NCI-H1105 (cell line): ENCODE measurements at regions not wholly inside any gene's neighbourhood (a gene's known extent, or its start where the extent isn't known, plus 50 kb on each side); places are given as distances from the start of the nearest gene placed in this dataset.

ENCODE experiments used
- DNase-seq: peaks from one replicate; lab custom pipeline; 2025; lab: John Stamatoyannopoulos, UW

DNA sequence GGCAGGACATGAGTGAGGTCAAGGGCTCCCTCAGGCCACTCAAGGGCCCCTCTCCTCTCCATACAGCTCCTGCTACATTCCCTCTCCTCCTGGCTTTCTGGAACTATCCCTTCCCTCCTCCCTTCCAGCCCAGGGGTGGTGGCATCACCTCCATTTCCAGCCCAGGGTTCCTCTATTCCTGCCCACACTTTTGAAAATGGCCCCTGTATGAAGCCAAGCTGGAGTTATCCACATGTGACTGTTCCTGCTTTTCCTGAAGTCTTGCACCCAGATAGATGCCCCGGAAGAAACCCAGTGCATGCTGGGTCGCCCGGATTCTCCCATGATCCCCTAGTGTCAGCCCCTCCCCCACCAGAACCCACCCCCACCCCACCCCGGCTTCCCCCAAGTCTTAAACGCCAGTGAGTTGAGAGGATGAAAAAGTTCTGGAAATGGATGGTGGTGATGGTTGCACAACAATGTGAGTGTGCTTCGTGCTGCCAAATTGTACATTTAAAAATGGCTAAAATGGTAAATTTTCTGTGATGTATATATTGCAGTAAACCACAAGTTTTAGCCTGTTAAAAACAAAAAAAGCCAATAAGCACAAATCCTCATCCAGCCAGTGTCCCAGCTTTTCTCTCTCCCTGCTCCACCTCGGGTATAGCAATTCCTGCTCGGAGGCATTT, 136.9 kb downstream of the SCARB1 start:
- DNase-seq = no peak

DNA sequence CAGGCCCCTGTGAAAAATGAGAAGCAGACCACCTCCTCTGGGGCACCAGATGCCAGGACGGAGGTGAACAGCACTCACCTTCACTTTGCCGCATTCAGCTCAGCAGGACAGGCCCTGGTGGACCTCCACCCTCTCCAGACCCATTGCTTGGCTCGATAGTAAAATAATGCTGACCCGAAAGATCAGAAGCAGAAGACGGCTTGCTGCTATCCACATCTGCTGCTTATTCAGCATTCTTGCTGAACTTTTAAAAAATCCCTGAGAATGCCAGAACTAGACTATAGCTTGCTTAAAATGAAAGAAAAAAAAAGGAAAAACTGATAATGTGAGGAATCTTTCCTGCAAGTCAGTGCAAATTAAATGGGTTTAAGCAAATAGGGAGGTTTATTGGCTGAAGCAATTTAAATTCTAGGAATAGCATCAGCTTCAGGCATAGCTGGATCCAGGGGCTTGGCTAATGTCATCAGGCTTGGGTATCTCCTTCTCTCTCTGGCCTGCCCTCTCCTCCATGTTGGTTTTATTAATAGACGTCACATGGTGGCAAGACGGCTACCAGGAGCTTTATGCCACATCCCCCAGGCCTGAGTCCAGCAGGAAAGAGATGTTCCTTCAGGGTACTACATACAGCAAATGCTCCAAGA, 137.9 kb downstream of the SCARB1 start:
- DNase-seq = no peak

DNA sequence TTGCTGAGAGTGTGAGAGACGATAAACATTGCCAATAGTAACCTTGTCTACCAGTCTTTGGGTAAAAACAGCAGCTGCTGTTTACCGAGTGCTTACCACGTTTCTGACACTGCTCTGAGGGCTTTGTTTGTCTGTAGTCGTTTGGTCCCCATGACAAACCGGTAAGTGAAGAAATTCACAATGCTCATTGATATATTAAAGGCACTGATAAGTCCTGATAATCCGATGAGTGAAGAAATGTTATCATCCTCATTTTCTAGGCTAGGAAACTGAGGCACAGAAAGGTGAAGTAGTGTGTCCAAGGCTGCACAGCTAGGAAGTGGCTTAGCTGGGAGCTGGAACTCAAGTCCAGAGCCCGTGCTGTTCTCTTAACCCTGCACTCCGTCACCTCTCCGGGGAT, 138.6 kb downstream of the SCARB1 start:
- no peak for DNase-seq

DNA sequence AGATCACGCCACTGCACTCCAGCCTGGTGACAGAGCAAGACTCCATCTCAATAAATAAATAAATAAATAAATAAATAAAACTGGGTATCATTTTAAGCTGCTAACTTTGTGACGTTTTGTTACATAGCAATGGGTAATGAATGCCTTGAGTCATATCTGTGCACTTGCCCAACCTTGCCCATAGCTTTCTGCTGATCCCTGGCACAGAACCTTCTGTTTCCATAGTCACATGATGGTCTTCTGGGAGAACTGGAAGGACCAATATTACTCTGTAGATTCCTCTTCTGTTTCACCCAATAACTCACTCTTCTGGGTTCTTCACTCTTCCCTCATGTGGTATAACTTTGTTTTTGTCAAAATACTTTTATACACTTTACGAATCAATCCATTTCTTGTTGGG, 140.8 kb downstream of the SCARB1 start:
- no peak for DNase-seq

DNA sequence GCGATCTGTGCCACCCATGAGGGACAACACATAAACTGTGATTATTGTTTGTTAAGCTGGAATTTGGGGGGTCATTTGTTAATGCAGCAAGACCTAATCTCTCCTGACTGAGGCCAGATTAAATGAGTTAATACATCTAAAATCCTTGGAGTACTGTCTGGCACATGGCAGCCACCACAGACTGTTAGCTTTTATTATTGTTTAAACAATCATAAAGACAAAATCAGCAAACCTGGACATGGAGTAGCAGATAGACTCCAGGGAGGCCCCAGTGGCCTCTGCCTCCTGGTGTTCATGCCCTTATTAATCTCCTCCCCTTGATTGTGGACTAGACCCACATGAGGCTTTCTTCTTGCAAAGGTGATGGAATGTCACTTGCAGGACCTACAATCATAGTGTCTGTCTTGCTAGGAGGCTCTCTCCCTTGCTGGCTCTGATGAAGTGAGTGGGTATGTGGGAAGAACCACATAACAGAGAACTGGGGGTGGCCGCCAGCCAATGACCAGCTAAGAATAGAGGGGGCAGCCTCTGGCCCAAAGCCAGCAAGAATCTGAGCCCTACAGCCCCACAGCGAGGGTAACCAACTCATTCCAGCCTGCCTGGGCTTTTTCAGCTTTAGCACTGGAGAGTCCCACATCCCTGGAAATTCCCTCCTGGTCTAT, 142.0 kb downstream of the SCARB1 start:
- DNase-seq = no peak

DNA sequence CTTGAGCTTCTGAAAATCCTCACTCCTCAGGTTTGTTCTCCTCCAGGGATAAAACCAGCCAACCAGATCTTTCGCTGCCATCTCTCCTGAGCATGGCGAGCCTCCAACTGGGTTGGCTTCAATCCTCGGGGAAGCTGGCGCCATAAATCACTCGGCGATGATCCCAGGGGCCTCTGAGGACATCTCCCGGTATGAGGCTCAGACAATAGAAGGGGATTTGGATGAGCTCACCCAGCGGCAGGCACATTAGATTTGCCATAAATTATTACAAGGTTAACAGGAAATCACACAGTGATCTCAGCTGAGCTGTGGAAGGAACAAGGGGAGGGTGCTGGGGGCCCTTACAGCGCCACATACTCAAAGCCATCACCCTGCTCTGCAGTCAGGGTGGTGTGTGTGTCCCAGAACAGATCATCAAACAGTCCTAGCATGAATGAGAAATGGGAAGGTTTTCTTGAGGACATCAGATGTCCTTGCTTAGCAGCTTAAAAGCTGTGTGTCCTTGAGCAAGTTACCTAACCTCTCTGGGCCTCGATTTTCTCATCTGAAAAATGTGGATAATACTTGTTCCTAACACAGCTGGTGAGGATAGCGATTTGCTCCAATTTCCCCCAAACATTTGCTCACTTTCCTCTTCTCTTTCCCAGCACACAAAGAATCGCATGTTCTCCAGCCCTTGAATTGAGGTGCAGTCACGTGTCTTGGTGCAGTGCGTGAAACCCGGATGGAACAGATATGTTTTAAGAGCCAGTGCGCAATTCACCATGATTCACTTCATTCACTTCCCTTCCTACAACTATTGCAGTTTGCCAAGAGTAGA, 142.8 kb downstream of the SCARB1 start:
- peak; percentile 91 for DNase-seq

DNA sequence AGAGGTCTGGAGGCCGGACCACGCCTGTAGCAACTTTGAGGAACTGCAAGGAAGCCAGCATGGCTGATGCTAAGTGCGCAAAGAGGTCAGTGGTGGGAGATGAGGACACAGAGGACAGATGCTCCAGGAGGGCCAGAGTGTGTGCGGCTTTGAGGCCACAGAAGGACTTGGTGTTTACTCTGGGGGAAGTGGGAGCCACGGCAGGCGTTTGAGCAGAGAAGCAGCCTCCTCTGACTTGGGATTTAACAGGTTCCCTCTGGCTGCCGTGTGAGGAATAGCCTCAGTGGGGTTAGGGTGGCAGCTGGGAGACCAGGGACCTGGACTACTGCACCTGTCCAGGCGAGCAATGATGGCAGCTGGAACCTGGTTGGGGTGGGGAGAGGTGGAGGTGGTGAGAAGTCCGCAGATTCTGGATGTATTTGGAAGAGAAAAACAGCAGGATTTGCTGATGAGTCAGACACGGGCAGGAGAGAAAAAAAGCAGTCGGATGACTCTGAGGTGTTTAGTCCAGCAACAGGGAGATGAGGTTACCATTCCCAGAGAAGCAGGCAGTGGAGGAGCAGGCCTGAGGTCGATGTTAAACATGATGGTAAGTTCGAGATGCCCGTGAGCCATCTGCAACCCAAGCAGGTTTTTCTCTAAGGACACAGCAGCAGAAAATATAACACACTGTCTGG, 143.5 kb downstream of the SCARB1 start:
- peak; percentile 55 for DNase-seq

DNA sequence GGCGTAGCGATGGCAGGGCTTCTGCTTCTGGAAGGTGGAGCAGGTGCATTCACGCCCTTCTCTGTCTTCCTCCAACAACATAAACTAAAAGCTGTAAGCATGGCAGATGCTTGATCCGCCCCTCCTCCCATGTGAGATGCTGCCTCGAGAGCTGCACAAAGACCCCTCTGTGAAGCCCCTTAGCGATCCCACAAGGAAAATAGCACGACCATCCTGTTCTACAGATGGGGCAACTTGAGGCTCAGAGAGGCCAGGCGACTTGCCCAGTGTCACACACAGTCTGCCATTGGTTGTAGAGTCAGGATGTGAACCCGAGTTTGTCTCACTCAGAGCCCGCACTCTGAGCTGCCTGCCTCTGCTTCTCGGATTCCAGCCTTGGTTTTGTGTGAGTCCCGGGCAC, 144.4 kb downstream of the SCARB1 start:
- no peak for DNase-seq

DNA sequence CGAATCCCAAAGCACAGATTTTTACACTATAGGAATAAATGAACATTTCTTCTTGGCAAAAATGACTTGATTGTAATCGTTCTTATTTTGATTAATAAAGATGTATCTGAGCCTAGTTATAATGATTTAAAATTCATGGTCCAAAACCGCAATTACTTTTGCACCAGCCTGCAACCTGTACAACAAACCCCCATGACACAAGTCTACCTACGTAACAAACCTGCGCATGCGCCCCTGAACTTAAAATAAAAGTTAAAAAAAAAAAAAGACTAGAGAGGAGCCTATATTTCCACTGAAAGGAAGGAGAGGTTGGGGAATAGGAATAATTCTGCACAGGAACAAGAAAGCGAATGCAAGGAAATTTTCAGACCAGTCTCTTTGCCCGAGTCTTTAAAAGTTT, 145.2 kb downstream of the SCARB1 start:
- DNase-seq = no peak

DNA sequence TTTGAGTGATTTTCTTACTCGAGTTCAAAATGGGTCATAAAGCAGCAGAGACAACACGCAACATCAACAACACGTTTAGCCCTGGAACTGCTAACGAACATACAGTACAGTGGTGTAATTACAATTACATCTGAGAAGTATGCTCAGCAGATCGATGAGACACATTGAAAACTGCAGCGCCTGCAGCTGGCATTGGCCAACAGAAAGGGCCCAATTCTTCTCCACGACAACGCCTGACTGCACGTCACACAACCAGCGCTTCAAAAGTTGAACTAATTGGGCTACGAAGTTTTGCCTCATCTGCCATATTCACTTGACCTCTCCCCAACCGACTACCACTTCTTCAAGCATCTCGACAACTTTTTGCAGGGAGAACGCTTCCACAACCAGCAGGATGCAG, 145.6 kb downstream of the SCARB1 start:
- DNase-seq = no peak

DNA sequence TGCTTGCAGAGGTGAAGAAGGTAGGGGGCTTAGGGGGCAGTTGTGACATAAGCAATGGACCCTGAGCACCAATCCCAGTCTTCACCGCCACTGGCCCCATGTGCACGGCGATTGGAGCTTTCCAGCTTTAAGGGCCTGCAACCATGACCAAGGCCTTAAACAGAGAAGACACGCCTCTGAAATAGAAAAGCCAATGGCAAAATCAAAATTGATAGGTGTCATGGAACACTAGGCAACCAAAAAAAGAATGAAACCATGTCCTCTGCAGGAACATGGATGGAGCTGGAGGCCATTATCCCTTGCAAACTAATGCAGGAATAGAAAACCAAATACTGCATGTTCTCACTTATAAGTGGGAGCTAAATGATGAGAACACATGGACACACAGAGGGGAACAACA, 146.3 kb downstream of the SCARB1 start:
- DNase-seq = no peak

DNA sequence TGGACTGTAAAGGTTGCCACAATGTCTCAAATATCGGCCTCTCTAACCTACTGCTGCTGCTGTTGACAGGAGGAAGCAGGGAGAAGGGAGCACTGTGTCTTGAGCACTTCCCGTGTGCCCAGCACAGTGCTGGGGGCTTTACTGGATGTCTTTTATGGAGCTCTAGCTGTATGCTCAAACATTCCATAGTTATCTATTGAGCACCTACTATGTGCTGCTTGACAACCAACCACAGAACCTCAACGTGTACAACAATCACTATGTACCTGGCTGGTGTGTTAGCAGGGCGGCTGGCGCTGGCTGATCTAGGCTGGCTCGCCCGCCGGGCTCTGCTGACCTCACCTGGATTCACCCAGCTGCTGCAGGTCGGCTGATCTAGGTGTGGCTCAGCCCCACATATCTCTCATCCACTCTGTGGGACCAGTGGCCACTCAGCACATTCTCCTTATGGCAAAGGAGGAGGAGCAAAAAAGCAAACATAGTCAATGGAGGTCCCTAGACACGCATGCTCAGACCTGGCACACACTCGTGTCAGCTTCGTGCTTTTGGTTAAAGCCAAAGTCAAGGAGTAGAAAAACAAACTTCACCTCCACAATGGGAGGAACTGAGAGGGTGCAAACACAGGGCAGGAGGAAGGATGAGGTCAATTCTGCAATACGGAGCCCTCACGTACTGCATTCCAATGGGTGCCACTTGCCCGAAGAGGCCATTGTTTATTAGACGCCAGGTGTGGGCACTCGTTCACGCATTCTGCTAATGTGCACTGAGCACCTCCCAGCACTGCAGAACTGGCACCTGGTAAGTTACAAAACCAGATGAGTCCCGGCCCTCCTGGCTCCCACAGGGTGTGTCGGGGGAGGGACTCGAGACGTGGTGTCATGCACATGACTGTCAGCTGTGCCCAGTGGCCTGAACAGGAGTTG, 147.2 kb downstream of the SCARB1 start:
- DNase-seq = peak; percentile 46

DNA sequence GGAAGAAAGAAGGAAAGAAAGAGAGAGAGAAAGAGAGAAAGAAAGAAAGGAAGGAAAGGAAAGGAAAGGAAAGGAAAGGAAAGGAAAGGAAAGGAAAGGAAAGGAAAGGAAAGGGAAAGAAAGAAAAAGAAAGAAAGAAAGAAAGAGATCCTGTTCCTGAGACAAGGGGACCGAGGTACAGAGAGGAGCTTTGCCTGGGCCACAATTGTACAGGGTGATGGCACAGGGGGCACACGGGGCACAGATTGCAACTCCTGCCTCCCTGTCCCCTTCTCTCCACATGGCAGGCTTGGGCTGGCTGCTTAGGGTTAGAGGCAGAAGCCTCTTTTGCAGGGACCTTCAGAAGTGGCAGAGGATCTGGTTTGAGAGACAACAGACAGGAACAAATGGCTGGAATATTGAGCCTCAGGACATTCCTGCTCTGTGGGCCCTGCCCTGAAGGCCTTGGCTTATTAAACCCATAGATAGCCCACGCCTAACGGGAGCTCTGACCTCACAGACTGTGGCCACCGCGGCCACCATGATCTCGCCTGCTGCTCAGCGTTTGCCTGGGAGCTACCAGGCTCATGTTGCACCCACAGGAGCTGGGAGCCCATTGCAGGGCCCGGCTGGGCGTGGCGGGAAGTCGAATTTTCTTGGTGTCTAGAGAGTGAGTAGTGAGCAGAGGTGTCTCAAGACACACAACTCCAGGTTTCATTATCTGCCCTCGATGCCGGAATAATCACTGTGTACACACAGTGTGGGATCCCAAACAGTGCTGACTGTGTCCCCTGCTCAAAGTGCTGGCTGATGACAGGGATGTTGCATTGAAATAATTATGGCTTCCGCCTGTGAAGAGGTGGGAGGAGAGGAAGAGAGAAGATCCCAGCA, 147.9 kb upstream of the NCOR2 start:
- DNase-seq = no peak

DNA sequence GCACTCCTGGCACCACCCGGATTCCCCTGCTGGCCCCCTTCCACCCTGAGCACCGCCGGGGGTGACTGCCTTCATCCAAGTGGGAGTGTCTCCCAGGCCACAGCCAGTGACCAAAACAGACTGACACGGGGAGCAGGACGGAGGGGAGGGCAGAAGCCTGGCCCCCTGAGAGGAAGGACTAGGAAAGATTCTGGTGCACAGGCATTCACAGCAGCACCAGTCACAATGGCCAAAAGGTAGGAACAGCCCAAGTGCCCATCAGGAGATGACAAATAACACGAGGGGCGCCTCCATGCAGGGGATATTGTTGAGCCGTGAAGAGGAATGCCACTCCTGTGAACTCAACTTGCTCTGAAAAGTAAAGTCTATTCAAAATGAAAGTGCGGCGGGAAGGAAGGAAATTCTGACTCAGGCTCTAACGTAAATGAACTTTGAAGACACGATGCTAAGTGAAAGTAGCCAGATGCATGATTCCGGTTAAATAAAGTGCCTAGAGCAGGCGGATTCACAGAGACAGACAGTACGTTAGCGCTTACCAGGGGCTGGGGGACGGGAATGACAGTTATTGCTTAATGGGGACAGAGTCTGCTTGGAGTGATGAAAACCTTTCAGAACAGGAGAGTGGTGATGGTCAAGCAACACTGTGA, 146.1 kb upstream of the NCOR2 start:
- no peak for DNase-seq

DNA sequence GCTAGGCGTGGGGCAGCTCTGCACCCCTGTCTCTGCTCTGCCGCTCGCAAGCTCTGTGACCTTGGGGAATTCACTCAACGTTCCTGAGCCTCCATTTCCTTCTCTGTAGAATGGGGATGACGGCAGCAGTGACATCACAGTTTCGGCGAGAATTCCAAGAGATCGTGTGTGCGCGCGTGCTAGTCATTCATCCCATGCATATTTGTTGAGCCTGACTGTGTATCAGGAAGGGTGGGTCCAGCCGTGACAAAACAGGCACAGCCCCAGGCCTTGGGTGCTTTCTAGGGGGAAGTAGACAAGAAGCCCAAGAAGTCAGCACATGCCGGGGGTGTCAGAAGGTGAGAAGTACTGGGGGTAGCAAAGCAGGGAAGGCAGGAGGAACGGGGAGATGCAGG, 145.6 kb upstream of the NCOR2 start:
- no peak for DNase-seq

DNA sequence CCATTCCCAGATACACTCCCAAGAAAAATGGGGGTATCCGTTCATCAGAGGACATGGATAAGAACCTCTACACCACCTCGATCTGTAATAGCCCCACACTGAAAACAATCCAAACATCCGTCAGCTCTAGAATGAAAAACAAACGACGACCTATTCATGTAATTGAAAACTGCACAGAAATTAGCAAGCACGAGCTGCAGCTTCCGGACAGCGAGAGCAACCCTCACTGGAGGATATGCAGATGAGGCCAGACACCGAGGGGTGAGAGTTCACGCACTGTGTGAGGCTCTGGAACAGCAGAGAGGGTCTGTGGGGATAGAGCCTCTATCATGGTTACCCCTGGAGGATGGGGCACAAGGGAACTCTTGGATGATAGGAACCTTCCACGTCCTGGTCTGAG, 143.9 kb upstream of the NCOR2 start:
- no peak for DNase-seq

DNA sequence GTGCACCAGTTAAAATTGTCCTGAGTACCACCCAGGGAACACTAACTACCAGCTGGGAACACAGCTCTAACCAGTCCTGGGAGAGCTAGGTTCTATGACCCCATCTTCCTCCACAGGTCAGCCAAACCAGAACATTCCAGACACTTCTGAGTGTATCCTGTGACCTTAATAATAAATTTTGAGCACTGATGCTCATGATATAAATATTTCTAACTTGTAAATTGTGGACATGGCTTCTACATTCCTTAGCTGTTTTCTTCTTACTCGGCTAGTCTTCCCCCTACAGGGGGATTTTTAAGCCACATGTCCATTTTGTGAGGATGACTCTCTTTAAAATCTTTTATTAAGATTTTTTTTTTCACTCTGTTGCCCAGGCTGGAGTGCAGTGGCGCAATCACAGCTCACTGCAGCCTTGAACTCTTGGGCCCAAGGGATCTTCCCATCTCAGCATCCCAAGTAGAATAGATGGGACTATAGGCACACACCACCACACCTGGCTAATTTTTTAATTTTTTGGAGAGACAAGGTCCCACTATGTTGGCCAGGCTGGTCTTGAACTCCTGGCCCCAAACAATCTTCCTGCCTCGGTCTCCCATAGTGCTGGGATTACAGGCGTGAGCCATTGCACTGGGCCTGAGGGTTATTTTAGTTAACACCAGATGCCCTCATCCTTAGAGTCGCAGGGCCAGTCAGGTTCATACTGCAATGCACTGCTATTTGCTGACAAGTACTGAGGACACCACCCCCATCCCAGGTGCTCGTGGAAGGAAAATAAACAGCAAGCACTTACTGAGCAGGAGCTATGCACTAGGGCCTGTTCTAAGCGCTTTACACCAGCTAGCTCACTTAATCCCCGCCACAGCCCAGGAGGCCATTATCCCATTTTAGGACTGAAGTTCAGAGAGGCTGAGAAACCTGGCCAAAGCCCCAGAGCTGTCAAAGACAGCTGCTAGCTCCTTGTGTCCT, 142.6 kb upstream of the NCOR2 start:
- DNase-seq = no peak

DNA sequence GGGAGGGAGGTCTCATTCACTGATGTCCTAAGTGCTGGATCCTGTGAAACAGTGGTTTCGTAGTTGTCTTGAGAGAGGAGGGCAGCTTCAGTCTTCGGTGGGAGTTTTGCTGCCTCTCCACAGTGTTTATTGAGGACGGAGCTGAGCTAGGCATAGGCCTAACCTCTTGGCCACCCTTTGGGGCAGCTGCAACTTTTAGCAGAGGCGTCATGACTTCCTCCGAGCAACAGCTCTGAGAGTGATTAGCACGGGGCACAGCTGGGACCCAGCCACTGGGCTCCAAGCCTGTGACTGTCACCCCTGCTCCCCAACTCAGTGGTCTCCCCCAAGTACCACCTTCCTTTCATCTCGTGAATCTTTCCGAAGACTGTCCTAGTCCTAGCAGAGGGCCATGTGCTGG, 139.9 kb upstream of the NCOR2 start:
- no peak for DNase-seq
